Peyer's patch (tissue), 4 donors: ENCODE measurements at regions not wholly inside any gene's neighbourhood (a gene's known extent, or its start where the extent isn't known, plus 50 kb on each side); places are given as distances from the start of the nearest gene placed in this dataset.

Source experiments
- POLR2A ChIP-seq, 2 donors: fragments of 450-650 bp; IDR thresholded peaks; one replicate each; pipeline ENCODE4 v1.5.1; 2017; ENCODE audit warnings: antibody characterized with exemption in 2 of 2, mild to moderate bottlenecking in 2 of 2, moderate library complexity in 2 of 2
- TF ChIP-seq, protein P1 (sequence below), 6 experiments: fragments of 450-650 bp in 4 of 6; fragments of 200-600 bp in 2 of 6; sonication (generic) in 1 of 6; IDR thresholded peaks; one replicate each; pipeline ENCODE4 v1.5.1; 2017 to 2019; ENCODE audit warnings: antibody characterized with exemption in 6 of 6, mild to moderate bottlenecking in 3 of 6, moderate library complexity in 1 of 6

DNA sequence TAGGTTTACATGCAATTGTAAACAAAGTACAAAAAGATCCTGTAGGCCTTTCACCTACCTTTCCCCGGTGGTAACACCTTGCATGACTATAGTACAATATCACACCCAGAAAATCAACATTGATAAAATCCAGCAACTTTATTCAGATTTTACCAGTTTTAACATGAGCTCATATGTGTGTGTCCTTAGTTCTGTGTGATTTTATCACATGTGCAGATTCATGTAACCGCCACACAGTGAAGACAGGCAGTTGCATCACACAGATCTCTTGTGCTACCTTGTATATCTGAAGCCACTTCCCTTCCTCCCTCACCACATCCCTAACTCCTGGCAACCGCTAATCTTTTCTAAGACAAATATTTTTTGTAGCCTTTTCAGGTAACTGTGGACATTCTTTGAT is 183.5 kb upstream of the C2CD4B start:
- TF ChIP-seq, protein P1, sequence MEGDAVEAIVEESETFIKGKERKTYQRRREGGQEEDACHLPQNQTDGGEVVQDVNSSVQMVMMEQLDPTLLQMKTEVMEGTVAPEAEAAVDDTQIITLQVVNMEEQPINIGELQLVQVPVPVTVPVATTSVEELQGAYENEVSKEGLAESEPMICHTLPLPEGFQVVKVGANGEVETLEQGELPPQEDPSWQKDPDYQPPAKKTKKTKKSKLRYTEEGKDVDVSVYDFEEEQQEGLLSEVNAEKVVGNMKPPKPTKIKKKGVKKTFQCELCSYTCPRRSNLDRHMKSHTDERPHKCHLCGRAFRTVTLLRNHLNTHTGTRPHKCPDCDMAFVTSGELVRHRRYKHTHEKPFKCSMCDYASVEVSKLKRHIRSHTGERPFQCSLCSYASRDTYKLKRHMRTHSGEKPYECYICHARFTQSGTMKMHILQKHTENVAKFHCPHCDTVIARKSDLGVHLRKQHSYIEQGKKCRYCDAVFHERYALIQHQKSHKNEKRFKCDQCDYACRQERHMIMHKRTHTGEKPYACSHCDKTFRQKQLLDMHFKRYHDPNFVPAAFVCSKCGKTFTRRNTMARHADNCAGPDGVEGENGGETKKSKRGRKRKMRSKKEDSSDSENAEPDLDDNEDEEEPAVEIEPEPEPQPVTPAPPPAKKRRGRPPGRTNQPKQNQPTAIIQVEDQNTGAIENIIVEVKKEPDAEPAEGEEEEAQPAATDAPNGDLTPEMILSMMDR (IDR thresholded peaks at IDR 0.05) = no peak
- no peak for TF ChIP-seq POLR2A (IDR thresholded peaks at IDR 0.05)
